ENCODE measurements at regions not wholly inside any gene's neighbourhood (a gene's known extent, or its start where the extent isn't known, plus 50 kb on each side); places are given as distances from the start of the nearest gene placed in this dataset.

DNA sequence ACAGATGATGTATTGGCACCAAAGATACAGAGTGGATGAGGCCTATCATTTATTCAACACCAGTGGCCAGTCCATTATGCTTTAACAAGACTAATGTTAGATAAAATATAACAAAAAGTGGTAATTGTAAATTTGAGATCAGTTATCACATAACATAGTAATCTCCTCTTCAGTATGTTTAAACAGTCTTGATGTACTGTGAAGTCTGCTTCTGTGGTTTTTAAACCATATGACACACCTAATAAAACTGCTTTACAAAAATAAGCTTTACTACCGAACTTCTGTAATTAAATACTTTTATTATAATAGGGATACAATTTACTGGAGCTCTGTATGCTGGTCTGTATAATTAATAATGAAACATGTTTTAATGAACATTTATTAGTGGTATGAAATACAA, 2156.1 kb upstream of the CELF4 start:
- TF ChIP-seq POLR2A (IDR thresholded peaks at IDR 0.05) (no peak), CTCF (IDR thresholded peaks at IDR 0.05) (no peak)
